KMS-11 (cell line): ENCODE measurements at regions not wholly inside any gene's neighbourhood (a gene's known extent, or its start where the extent isn't known, plus 50 kb on each side); places are given as distances from the start of the nearest gene placed in this dataset.

ENCODE experiments used
- H2AFZ ChIP-seq: fragments of 200-600 bp; sonication (generic); 2 replicates; pipeline ENCODE4 v1.6.1; 2016; ENCODE audit warnings: antibody characterized with exemption, mixed run types, low read depth
- H3K27ac ChIP-seq: fragments of 200-600 bp; sonication (generic); 2 replicates; pipeline ENCODE4 v1.6.1; 2016; ENCODE audit warnings: mild to moderate bottlenecking, mixed run types
- H3K27me3 ChIP-seq: fragments of 200-600 bp; sonication (generic); 2 replicates; pipeline ENCODE4 v1.6.1; 2017; ENCODE audit warnings: mild to moderate bottlenecking, low read depth, mixed run types, moderate library complexity; ENCODE audit not compliant: insufficient read depth
- H3K36me3 ChIP-seq: fragments of 200-600 bp; sonication (generic); 2 replicates; pipeline ENCODE4 v1.6.1; 2017; ENCODE audit warnings: mild to moderate bottlenecking, mixed run types; ENCODE audit not compliant: insufficient read depth
- H3K4me1 ChIP-seq: fragments of 200-600 bp; sonication (generic); 2 replicates; pipeline ENCODE4 v1.6.1; 2016; ENCODE audit warnings: mild to moderate bottlenecking, low read depth, mixed run types; ENCODE audit not compliant: poor library complexity, severe bottlenecking
- H3K4me2 ChIP-seq: fragments of 200-600 bp; sonication (generic); 2 replicates; pipeline ENCODE4 v1.7.0; 2016; ENCODE audit warnings: mild to moderate bottlenecking, mixed run types
- H3K4me3 ChIP-seq: fragments of 200-600 bp; sonication (generic); IDR thresholded peaks from 2 replicates; pipeline ENCODE4 v1.6.1; 2017; ENCODE audit warnings: low read depth, low read length, mixed read lengths; ENCODE audit not compliant: insufficient read depth
- H3K79me2 ChIP-seq: fragments of 200-600 bp; sonication (generic); 2 replicates; pipeline ENCODE4 v1.6.1; 2016; ENCODE audit warnings: low read depth, mixed run types; ENCODE audit not compliant: insufficient read depth
- H3K9ac ChIP-seq: fragments of 200-600 bp; sonication (generic); 2 replicates; pipeline ENCODE4 v1.6.1; 2016; ENCODE audit warnings: mild to moderate bottlenecking, mixed run types
- H4K20me1 ChIP-seq: fragments of 200-600 bp; sonication (generic); 2 replicates; pipeline ENCODE4 v1.6.1; 2016; ENCODE audit warnings: mild to moderate bottlenecking, mixed run types; ENCODE audit not compliant: insufficient read depth
- TF ChIP-seq, protein P1 (sequence below): fragments of 200-600 bp; sonication (generic); conservative IDR thresholded peaks from 2 replicates; pipeline ENCODE4 v1.6.1; 2017; ENCODE audit warnings: low read depth, mild to moderate bottlenecking, antibody characterized with exemption, low read length, moderate library complexity, mixed read lengths

- TF ChIP-seq, protein P1, sequence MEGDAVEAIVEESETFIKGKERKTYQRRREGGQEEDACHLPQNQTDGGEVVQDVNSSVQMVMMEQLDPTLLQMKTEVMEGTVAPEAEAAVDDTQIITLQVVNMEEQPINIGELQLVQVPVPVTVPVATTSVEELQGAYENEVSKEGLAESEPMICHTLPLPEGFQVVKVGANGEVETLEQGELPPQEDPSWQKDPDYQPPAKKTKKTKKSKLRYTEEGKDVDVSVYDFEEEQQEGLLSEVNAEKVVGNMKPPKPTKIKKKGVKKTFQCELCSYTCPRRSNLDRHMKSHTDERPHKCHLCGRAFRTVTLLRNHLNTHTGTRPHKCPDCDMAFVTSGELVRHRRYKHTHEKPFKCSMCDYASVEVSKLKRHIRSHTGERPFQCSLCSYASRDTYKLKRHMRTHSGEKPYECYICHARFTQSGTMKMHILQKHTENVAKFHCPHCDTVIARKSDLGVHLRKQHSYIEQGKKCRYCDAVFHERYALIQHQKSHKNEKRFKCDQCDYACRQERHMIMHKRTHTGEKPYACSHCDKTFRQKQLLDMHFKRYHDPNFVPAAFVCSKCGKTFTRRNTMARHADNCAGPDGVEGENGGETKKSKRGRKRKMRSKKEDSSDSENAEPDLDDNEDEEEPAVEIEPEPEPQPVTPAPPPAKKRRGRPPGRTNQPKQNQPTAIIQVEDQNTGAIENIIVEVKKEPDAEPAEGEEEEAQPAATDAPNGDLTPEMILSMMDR, result no peak
These were observed 84.7 kb upstream of the OTOS start for GRCh38 chr2:240225131-240225530.

DNA sequence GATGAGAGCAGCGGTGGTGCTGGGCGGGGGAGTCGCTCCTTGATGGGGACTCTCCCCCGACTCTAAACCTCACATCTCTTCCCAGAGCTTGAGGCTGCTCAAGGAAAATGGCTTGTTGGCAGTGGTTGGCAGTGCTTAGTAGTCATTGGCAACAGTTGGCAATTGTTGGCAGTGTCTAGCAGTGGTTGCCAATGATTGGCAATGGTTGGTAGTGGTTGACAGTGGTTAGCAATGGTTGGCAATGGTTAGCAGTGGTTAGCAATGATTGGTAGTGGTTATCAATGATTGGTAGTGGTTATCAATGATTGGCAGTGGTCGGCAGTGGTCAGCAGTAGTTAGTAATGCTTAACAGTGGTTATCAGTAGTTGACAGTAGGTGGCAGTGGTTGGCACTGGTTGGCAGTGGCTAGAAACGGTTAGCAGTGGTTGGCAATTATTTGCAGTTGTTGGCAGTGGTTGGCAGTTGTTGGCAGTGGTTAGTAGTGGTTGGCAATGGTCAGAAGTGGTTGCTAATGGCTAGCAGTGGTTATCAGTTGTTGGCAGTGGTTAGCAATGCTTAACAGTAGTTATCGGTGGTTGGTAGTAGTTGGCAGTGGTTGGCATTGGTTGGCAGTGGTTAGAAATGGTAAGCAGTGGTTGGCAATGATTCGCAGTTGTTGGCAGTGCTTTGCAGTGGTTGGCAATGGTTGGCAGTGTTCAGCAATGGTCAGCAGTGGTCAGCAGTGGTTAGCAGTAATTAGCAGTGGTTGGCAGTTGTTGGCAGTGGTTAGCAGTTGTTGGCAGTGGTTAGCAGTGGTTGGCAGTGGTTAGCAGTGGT is 85.4 kb upstream of the OTOS start:
- no peaks in the 10 kb centered on the region; the same call in 1 of the 2 replicates for H3K36me3 ChIP-seq
- H3K9ac ChIP-seq, result no peak overlapping the region
- no peak overlapping the region for H3K27ac ChIP-seq
- TF ChIP-seq, protein P1, result peak; percentile 32; the same call in 1 of the 2 replicates
- no peak overlapping the region for H2AFZ ChIP-seq
- peaks cover 6% of the 10 kb centered on the region; the same call in 1 of the 2 replicates for H3K27me3 ChIP-seq
- no peaks in the 10 kb centered on the region for H4K20me1 ChIP-seq
- H3K4me1 ChIP-seq, result no peaks in the 10 kb centered on the region
- H3K4me2 ChIP-seq, result no peak overlapping the region
- H3K4me3 ChIP-seq, result no peak overlapping the region
- H3K79me2 ChIP-seq, result no peaks in the 10 kb centered on the region

More at GRCh38 chr2:240225131-240225530, 84.7 kb upstream of the OTOS start:
- Histone ChIP-seq H3K9ac (no peak overlapping the region), H3K4me1 (no peaks in the 10 kb centered on the region), H3K27ac (no peak overlapping the region), H3K4me3 (no peak overlapping the region), H2AFZ (no peak overlapping the region), H3K27me3 (peaks cover 11% of the 10 kb centered on the region; the same call in 1 of the 2 replicates), H3K79me2 (no peaks in the 10 kb centered on the region), H3K4me2 (no peak overlapping the region), H4K20me1 (no peaks in the 10 kb centered on the region), H3K36me3 (no peaks in the 10 kb centered on the region; the same call in 1 of the 2 replicates)

GRCh38 chr2:240226672-240227537 is 86.4 kb upstream of the OTOS start:
- TF ChIP-seq, protein P1, result no peak
- Histone ChIP-seq H3K36me3 (no peaks in the 10 kb centered on the region; the same call in 1 of the 2 replicates), H3K79me2 (no peaks in the 10 kb centered on the region), H3K4me1 (no peaks in the 10 kb centered on the region), H2AFZ (no peak overlapping the region), H3K4me3 (no peak overlapping the region), H4K20me1 (no peaks in the 10 kb centered on the region), H3K4me2 (no peak overlapping the region), H3K9ac (no peak overlapping the region), H3K27ac (no peak overlapping the region), H3K27me3 (no peaks in the 10 kb centered on the region; the same call in 1 of the 2 replicates)

- TF ChIP-seq, protein P1, result no peak
- Histone ChIP-seq H2AFZ (no peak overlapping the region), H4K20me1 (no peaks in the 10 kb centered on the region), H3K4me2 (no peak overlapping the region), H3K4me3 (no peak overlapping the region), H3K4me1 (no peaks in the 10 kb centered on the region), H3K27me3 (no peaks in the 10 kb centered on the region; the same call in 1 of the 2 replicates), H3K27ac (no peak overlapping the region), H3K36me3 (no peaks in the 10 kb centered on the region), H3K9ac (no peak overlapping the region), H3K79me2 (no peaks in the 10 kb centered on the region)
These were observed 87.3 kb upstream of the OTOS start for GRCh38 chr2:240227538-240228428.
